Stimulated activated CD4-positive, alpha-beta T cell treated with anti-CD3 and anti-CD28 coated beads, Interleukin-15, amount 100 ng/mL, for 24 hours (primary cell): ENCODE measurements at regions not wholly inside any gene's neighbourhood (a gene's known extent, or its start where the extent isn't known, plus 50 kb on each side); places are given as distances from the start of the nearest gene placed in this dataset.

Experiments used
- DNase-seq: peaks from one replicate; pipeline ENCODE4 v3.0.0-alpha.2; 2020

GRCh38 chr1:232271991-232272589, 357.8 kb downstream of the SIPA1L2 start:
- DNase-seq: no peak

GRCh38 chr1:232271299-232271698, 358.6 kb downstream of the SIPA1L2 start:
- DNase-seq: no peak

GRCh38 chr1:232269988-232270387, 359.9 kb downstream of the SIPA1L2 start:
- no peak for DNase-seq

GRCh38 chr1:232267837-232268598, 361.9 kb downstream of the SIPA1L2 start:
- DNase-seq: no peak

- no peak for DNase-seq
Observed at GRCh38 chr1:232267092-232267836, 362.7 kb downstream of the SIPA1L2 start.

- DNase-seq: no peak
Observed at GRCh38 chr1:232263452-232263851, 366.5 kb downstream of the SIPA1L2 start.

- DNase-seq: no peak
Observed at GRCh38 chr1:232262991-232263390, 366.9 kb downstream of the SIPA1L2 start.

- no peak for DNase-seq
Observed at GRCh38 chr1:232260861-232261260, 369.1 kb downstream of the SIPA1L2 start.

GRCh38 chr1:232260045-232260444, 369.9 kb downstream of the SIPA1L2 start:
- no peak for DNase-seq

GRCh38 chr1:232259333-232259732, 370.6 kb downstream of the SIPA1L2 start:
- DNase-seq: no peak

- DNase-seq: no peak
Observed at GRCh38 chr1:232252546-232253118, 377.3 kb downstream of the SIPA1L2 start.

GRCh38 chr1:232250838-232251237, 379.1 kb downstream of the SIPA1L2 start:
- no peak for DNase-seq

GRCh38 chr1:232249861-232250777, 379.8 kb downstream of the SIPA1L2 start:
- no peak for DNase-seq

GRCh38 chr1:232249339-232249738, 380.6 kb downstream of the SIPA1L2 start:
- no peak for DNase-seq

GRCh38 chr1:232248276-232248820, 381.6 kb downstream of the SIPA1L2 start:
- no peak for DNase-seq

GRCh38 chr1:232247669-232248068, 382.3 kb downstream of the SIPA1L2 start:
- no peak for DNase-seq

- DNase-seq: no peak
Observed at GRCh38 chr1:232244426-232244825, 385.5 kb downstream of the SIPA1L2 start.

- no peak for DNase-seq
Observed at GRCh38 chr1:232239998-232240397, 389.9 kb downstream of the SIPA1L2 start.

GRCh38 chr1:232239522-232239921, 390.4 kb downstream of the SIPA1L2 start:
- no peak for DNase-seq

- no peak for DNase-seq
Observed at GRCh38 chr1:232238009-232238408, 391.9 kb downstream of the SIPA1L2 start.

GRCh38 chr1:232227306-232227705, 402.6 kb downstream of the SIPA1L2 start:
- DNase-seq: no peak

- peak; percentile 26 for DNase-seq
Observed at GRCh38 chr1:232226197-232226712, 403.7 kb downstream of the SIPA1L2 start.
